ENCODE measurements at regions not wholly inside any gene's neighbourhood (a gene's known extent, or its start where the extent isn't known, plus 50 kb on each side); places are given as distances from the start of the nearest gene placed in this dataset.

DNA sequence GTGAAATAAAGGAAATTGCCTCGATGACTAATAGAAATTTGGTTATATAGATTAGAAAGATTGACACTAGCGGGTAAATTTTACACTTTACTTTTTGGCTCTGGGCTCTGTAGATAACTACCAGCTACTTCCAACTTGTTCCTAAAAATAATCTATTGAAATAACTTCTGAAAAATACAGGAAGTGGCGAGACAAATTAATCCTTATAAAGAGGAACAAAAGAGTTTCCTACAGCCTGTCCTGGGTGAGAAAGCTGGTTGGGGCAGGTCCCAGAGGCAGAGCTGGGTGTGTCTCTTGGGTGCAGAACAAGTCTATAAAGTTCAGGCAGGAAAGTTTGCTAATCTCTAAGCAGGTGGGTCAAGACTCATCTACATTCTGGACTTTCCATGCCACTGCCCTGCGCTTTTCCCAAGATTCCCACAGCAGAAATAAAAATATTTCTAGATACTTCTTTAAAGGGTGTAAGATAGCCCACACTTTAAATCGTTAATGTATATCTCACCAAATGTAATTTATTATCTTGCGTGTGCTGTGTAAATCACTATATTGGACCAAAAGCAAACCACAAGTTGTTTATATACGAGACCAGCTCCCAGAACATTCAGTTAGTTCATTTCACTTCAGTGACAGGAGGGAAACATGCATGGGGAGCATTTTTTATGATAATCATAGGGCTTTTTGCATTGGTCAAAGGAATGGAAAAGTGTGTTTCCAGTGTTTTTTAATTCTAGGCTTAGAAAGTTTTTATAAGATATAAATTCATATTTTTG lies 70.1 kb upstream of the NRIP1 start:
- Histone ChIP-seq H3K9me3 (no peaks in the 10 kb centered on the region), H3K27me3 (no peaks in the 10 kb centered on the region), H3K27ac (no peak overlapping the region), H3K4me1 (peaks cover 6% of the 10 kb centered on the region), H3K4me3 (no peak overlapping the region), H3K36me3 (no peaks in the 10 kb centered on the region)
- intact Hi-C loops (cut with DNase I): no loop called here
- DNase-seq (no peak), ATAC-seq (peak; percentile 80)
- TF ChIP-seq, protein P1, sequence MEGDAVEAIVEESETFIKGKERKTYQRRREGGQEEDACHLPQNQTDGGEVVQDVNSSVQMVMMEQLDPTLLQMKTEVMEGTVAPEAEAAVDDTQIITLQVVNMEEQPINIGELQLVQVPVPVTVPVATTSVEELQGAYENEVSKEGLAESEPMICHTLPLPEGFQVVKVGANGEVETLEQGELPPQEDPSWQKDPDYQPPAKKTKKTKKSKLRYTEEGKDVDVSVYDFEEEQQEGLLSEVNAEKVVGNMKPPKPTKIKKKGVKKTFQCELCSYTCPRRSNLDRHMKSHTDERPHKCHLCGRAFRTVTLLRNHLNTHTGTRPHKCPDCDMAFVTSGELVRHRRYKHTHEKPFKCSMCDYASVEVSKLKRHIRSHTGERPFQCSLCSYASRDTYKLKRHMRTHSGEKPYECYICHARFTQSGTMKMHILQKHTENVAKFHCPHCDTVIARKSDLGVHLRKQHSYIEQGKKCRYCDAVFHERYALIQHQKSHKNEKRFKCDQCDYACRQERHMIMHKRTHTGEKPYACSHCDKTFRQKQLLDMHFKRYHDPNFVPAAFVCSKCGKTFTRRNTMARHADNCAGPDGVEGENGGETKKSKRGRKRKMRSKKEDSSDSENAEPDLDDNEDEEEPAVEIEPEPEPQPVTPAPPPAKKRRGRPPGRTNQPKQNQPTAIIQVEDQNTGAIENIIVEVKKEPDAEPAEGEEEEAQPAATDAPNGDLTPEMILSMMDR (IDR thresholded peaks at IDR 0.05): no peak

- Histone ChIP-seq H3K4me3 (no peak overlapping the region), H3K9me3 (no peaks in the 10 kb centered on the region), H3K27ac (no peak overlapping the region), H3K27me3 (no peaks in the 10 kb centered on the region), H3K4me1 (peaks cover 11% of the 10 kb centered on the region), H3K36me3 (no peaks in the 10 kb centered on the region)
- DNase-seq (no peak), ATAC-seq (no peak)
- intact Hi-C loops (cut with DNase I): no loop called here
- TF ChIP-seq, protein P1 (IDR thresholded peaks at IDR 0.05): no peak
Measured at GRCh38 chr21:15135867-15136629, 71.2 kb upstream of the NRIP1 start.

GRCh38 chr21:15138490-15138889 lies 73.7 kb upstream of the NRIP1 start:
- peaks cover 17% of the 10 kb centered on the region for H3K4me1 ChIP-seq
- H3K4me3 ChIP-seq: no peak overlapping the region
- H3K36me3 ChIP-seq: no peaks in the 10 kb centered on the region
- H3K27me3 ChIP-seq: no peaks in the 10 kb centered on the region
- no peak for DNase-seq
- H3K27ac ChIP-seq: no peak overlapping the region
- no peak for ATAC-seq
- H3K9me3 ChIP-seq: no peaks in the 10 kb centered on the region
- intact Hi-C loops (cut with DNase I): no loop called here
- TF ChIP-seq, protein P1 (IDR thresholded peaks at IDR 0.05): no peak

DNA sequence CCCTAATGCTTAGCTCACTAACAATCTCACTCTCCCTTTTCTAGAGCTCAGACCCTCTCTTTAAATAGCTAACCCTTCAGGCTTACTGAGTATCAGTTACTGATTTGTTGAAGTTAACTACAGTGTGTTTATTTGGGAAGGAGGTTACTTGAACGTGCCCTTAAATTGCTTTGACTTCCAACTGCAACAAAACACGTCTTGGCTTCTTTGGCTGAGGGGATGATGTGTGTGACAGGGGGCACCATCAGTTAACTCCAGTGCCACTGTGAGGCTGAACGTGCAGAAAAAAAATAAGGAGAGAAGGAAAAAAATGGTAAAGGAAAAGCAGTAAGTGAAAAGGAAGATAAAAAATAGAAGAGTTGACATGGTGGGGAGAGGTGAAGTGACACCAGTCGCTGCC lies 75.1 kb upstream of the NRIP1 start:
- DNase-seq: no peak
- H3K4me3 ChIP-seq: no peak overlapping the region
- TF ChIP-seq, protein P1 (IDR thresholded peaks at IDR 0.05): no peak
- H3K4me1 ChIP-seq: peaks cover 14% of the 10 kb centered on the region
- intact Hi-C loops (cut with DNase I): no loop called here
- H3K36me3 ChIP-seq: no peaks in the 10 kb centered on the region
- no peaks in the 10 kb centered on the region for H3K9me3 ChIP-seq
- H3K27ac ChIP-seq: no peak overlapping the region
- no peaks in the 10 kb centered on the region for H3K27me3 ChIP-seq
- ATAC-seq: no peak

DNA sequence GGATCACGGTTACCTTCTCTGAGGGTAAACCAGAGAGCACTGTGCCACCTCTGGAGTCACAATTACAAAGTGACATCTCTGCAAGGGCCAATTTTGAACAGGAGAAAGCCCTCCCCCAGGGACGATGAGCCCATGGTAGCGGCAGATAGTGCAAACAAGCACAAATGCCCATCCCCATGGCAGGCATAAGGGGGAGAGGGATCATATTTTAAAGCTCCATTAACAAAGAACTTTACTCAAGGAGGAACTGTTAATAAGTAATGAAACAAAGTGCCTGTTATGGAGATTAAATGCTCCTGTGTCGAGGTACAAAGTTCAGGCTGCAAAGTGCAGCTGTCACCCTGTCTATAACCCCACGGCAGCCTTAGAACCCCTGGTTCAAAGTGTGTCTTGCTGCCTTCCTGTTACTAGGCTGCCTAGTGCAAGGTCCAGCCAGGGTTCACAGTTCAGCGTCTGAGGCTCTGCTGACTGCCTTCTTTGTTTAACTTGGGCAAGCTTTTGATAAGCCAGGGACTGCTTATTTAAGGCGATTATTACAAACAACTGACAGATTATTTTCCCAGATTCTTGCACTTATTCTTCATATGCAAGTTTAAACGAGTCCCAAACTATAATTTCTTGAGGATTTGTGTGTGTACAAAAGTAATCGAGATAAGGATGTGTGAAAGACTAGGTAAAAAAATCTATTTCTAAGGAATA lies 75.7 kb upstream of the NRIP1 start:
- Histone ChIP-seq H3K9me3 (no peaks in the 10 kb centered on the region), H3K27me3 (no peaks in the 10 kb centered on the region), H3K4me3 (no peak overlapping the region), H3K27ac (no peak overlapping the region), H3K36me3 (no peaks in the 10 kb centered on the region), H3K4me1 (peaks cover 11% of the 10 kb centered on the region)
- ATAC-seq (peak; percentile 72), DNase-seq (no peak)
- TF ChIP-seq, protein P1 (IDR thresholded peaks at IDR 0.05): no peak
- intact Hi-C loops (cut with DNase I): no loop called here
